ENCODE measurements at regions not wholly inside any gene's neighbourhood (a gene's known extent, or its start where the extent isn't known, plus 50 kb on each side); places are given as distances from the start of the nearest gene placed in this dataset.
"Not testable (repeated sequence)": the region's sequence is repeated elsewhere in the genome, so short reads cannot be mapped to it uniquely, and the experiment has no call there.

DNA sequence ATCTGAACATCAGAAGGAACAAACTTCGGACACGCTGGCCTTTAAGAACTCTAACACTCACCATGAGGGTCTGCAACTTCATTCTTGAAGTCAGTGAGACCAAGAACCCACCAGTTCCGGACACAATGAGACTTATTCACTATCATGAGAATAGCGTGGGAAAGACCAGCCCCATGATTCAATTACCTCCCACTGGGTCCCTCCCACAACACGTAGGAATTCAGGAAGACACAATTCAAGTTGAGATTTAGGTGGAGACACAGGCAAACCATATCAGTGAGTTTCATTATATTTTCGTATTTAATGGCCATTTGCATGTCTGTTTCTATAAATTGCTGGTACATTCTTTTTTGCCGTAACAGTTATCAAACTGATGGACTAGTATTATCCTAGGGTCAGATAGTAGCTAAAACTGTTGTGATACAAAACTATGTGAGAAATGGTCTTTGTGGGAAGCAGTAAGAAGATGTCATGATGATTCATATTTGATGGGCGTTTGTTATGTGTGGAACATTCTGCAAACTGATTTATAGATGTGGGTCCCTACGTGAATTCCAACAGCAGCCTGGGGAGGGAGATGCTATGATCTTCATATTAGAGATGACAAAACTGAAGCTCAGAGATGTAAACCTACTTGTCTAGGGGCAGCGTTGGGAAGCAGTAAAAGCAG, 282.4 kb upstream of the TMEM132C start:
- no peak for DNase-seq

DNA sequence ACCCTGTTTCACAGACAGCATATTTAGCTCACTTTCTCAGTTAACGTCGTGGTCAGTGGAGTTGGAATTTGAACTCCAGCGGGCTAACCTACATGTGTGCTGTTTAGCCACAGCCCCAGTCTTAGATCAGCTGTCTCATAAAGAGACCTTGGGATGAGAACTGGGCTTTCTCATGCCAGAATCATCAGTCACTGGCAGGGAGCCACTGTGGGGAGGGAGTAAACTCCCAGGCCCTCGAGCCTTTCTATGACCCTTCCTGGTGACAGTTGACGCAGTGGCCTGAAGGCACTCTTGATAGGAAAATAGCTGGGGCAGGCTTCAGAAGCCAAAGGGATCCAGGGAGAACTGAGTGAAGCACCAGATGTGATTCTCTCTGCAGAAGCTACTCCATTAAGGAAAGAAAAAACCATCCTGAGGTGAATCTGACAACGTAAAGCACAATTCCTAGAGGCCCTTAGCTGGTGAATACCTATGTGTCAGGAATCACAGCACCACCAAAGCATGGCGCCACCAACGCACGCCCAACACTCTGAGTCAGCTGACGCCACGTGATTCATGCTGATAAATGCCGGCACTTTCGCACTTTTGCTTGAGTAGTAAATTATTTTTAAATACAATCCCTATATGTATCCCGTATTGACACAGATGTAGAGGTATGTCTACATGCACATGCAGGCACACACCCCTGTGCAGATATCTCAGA, 279.6 kb upstream of the TMEM132C start:
- no peak for DNase-seq

DNA sequence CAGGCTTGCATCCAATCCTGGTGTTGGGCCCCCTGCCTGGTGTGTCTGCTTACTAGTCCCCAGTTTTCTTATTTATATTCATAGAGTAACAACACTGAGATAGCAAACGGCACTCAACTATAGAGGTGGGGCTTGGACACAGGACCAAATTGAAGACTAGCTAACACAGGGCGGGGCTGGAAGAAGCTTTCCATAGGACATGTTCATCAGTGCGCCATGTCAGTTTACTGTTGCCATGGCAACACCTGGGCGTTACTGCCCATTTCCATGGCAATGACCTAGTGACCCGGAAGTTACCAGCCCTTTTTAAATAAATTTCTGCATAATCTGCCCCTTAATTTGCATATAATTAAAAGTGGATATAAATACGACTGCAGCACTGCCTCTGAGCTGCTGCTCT, 275.5 kb upstream of the TMEM132C start:
- DNase-seq: no peak

DNA sequence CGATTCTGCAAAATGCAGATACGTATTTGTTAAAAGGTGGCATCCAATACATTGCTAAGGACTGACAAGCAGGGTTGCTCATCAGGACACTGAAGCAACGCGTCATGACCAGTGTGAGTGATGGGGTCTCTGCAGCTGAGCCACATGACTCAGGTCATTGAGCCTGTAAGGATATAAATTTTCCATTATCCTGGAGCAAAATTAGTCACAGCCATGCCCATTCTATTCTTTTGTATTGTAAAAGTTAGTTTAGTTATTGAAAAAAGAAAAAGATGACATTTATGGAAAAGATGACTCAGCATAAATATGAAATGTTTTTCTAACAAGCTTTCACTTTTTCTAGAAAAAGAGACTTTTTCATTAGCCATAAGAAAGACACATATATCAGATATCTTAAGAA, 268.0 kb upstream of the TMEM132C start:
- no peak for DNase-seq

DNA sequence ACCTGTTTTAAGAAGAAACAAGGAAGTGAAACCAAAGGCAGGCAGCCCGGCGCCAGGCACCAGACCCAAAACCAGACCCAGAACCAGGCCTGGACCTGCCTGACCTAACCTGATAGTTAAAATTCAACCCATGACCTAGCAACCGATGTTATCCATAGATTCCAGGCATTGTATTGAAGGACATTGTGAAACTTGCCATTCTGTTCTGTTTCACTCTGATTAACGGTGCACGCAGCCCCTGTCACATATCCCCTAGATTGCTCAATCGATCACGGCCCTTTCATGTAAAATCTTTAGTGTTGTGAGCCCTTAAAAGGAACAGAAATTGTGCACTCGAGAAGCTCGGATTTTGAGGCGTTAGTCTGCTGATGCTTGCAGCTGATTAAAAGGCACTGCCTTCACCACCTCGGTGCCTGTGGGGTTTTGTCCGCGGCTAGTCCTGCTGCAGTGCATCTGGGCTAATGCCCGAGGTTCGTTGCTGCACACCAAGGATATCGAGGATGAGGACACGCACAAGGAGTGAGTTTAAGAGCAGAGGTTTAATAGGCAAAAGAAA, 262.5 kb upstream of the TMEM132C start:
- no peak for DNase-seq

DNA sequence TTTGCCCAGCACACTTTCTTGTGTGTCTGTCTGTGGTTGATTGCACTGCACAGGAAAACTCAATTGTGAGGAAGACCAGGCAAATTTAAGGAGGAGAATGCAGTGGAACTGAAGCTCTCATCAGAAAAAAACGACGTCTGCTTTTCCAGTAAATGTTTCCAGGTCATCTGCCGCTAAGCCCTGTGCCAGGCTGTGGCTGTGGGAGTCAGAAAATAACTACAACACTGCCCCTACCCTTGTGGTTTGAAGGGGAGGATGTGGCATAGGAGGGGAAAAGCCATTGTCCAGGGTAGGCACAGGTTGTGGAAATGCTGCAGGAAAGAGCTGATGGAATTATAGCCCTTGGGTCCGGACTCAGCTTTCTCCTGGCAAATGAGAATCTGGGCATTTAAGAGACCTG, 259.7 kb upstream of the TMEM132C start:
- DNase-seq: no peak

DNA sequence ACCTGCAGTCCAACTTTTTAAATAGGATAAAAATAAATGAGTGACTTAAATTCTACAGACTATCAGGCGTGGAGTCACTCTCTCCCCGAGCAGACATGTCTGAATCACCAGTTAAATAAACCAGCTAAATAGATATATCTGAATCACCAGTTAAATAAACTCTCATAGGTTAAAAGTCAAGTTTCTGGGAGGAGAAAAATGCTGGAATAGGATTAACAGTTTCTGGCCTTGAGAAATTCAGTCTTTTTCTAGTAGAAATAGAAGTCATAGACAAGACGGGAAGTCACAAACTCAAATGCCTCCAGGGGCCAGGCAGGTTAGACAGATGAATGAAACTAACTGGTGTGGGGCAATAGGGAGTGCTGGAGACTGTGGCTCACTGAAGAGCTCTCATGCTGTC, 258.6 kb upstream of the TMEM132C start:
- DNase-seq: no peak

DNA sequence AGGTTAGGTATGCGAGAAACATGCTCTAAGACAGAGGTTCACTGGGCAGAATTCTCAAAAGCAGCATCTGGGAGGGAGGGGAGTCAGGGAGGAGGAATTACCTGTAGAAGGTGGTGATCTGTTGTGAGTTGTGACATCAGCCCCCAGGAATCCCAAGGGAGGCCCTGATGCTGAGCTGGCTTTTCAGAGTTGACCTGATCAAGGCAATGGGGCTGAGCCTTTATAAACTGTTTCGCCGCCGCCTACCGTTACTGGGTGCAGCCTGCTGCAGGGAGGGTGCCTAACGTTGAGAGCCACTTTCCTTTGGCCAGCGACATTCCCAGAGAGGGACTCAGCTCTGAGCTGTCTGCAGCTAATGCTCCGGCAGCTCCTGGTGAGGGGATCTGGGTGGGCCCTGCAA, 257.9 kb upstream of the TMEM132C start:
- DNase-seq: no peak

DNA sequence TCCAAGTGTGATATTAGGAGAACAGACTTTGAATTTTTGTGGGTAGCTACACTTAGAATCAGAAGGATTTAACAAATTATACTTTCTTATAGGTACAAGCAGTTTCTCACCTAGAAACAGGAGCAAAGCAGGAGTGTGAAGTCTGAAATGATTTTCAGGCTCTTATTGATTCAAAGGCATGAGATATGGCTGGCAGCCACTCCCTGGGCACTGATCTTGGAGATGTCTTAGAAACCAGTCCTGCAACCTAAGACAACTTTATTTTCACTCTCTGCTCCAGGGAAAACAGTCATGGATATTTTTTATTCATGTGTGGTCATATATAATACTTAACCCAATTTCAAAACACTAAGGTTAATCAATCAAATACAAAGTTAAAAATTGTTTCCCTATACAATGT, 254.9 kb upstream of the TMEM132C start:
- DNase-seq: no peak

DNA sequence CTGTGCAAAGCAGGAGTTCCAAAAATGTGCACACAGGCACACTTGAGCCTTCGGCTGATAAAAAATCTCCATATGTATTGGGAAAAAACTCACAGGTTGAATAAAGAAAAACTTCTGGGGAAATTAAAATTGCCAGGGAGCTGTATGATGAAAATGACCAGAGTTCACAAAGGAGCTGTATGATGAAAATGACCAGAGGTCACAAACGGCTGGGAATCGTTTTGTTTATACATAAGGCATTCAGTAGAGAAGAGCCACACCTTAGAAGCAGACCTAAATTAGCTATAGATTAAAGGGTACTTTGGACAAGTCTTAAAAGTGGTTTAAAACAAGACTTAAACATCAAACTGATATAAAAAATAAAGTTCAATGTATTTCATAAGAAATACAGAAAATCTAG, 251.7 kb upstream of the TMEM132C start:
- no peak for DNase-seq

DNA sequence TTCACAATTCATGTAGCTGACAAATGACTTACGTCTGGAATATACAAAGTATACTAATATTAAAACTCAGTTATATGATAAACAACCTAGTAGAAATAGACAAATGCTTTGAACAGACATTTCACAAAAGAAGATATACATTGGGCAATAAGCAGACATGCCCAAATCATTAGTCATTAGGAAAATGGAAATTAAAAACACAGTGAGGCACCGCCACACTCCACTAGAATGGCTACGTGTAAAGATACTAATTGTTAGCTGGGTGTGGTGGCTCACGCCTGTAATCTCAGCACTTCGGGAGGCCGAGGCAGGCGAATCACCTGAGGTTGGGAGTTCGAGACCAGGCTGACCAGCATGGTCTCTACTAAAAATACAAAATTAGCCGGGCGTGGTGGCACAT, 248.9 kb upstream of the TMEM132C start:
- DNase-seq: no peak

DNA sequence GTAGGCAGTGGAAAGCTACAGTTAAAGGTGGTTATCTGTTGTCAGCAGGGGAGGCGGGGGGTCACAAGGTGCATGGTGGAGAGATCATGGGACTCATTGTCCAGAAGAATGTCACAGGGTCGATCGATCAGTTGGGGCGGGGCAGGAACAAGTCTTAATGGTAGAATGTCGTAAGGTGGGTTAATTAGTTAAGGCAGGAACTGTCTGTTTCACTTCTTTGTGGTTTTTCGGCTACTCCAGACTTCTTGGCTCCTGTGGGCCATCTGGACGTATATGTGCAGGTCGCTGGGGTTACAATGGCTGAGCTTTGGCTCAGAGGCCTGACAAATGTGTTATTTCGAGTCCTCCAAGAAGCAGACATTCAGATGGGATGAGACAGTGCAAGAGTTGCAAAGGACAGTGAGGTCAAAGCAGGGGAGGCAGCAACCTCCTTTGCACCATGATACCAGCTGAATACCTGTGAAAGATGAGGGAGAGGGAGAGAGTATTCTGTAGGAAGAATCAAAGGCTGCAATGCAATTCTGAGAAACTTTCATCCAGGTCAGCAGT, 246.9 kb upstream of the TMEM132C start:
- DNase-seq: no peak

DNA sequence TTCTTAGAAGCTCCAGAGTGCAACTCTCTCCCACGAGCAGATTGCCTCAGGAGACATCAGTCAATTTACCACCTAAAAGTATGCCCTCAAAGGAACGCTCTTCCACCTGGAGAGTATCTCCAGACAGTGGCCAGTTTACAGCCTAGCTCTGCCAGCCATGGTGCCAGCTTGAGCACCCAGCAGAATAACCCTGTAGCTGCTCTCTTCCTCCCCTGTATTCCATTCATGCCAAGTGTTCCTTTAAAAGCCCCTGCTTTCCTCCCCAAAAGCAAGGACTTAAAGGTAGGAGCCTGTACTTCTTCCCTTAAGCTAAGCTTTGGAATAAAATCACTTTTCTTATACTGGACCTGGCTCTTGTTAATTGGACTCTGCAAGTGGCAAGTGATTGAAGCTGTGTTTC, 245.4 kb upstream of the TMEM132C start:
- DNase-seq: no peak

DNA sequence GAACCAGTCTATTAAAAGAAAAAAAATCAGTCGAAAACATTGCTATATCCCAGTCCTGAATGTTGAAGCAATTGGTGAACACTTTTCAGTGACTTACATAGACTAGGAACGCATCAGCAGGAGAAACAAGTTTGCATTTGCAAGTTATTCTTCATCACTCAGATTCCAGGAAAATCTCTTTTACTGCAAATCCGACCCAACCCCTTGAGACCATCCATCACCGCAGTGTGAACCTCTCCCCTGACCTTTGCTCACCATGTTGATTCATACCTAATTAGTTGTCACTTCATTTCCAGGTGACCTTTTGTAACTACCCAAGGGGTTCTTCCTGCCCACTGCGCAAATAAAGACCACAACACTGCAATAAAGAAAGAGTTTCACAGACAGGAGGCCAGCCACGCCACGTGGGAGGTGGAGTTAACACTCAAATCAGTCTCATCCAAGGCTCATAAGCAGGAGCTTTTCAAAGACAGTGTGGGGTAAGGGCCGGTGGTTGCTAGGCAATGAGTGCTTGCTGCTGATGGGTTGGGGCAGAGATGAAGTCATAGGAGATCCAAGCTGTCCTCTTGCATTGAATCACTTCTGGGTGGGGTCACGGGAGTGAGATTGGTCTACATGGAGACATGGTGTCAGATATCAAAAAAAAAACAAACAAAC, 241.3 kb upstream of the TMEM132C start:
- no peak for DNase-seq

DNA sequence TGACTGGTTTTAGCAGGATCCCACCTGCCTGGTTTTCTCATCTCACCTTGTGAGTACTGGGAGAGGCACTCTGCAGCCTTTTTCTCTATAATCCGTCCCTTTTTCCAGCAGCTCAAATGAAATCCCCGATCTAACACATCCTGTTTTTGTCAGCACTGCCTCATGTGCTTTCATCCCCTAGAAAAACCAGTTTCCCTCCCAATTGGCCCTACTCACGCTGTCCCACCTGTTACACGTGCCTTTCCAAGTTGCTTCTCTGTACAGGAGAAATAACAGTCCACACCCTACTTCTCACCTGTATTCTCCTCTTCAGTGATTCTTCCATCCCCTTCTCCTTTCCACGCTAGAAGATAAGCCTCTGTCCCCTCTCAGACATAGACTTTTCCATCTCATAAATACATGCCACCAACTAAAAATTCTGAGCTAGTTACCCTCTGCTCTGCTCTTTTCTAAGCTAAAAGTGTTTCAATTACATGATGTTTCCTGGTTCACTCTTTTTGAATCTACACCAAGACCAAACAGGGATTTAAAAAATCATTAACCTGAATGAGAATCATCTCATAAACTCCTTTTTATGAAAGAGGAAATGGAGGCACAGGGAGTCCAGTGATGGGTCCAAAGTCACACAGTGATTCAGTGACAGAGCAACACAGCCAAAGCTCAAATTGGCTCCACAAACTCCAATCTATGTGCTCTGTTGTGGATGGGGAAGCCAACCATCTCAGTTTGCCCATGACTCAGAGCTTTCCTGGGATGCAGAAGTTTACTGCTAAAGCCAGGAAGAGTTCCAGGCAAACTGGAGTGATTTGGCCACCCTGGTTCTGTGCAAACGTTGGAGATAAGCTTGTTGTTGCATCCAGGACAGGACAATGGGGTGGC, 240.0 kb upstream of the TMEM132C start:
- no peak for DNase-seq

DNA sequence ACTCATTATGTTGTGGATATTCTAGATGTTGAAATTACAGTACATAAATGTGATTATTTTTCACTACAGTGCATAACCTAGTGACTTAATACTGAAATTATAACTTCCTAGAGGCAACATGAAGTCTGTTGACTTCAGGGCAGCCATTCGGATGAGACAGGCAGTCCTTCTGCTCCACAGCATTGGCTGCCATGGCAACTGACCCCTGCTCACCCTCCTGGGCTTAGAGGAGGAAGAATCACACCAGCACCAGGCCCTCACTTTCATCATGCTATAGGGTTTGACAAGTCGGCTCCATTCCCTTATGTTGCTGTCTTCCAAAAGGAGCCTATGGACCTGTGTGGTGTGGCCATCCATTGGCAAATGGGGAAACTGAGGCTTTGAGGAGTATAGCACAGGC, 233.5 kb upstream of the TMEM132C start:
- DNase-seq: no peak

DNA sequence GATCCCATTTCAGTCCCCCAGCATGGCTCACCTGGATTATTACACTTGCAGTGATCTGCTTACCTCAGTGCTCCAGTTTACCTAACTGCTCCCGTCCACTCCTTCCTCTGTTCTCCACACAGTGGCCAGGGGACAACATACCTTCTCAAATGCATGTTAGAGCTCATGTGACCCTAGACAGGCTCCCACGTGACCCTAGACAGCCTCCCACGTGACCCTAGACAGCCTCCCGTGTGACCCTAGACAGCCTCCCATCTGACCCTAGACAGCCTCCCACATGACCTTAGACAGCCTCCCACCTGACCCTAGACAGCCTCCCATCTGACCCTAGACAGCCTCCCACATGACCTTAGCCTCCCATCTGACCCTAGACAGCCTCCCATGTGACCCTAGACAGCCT, 226.0 kb upstream of the TMEM132C start:
- DNase-seq: no peak

DNA sequence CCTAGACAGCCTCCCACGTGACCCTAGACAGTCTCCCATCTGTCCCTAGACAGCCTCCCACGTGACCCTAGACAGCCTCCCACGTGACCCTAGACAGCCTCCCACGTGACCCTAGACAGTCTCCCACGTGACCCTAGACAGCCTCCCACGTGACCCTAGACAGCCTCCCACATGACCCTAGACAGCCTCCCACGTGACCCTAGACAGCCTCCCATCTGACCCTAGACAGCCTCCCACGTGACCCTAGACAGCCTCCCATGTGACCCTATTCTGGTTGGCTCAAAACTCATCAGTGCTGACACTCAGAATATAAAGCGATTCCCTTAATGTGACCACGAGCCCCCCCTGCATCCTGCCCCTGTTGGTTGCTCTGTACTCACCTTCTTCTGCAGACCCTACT, 224.7 kb upstream of the TMEM132C start:
- not testable (repeated sequence) for DNase-seq

DNA sequence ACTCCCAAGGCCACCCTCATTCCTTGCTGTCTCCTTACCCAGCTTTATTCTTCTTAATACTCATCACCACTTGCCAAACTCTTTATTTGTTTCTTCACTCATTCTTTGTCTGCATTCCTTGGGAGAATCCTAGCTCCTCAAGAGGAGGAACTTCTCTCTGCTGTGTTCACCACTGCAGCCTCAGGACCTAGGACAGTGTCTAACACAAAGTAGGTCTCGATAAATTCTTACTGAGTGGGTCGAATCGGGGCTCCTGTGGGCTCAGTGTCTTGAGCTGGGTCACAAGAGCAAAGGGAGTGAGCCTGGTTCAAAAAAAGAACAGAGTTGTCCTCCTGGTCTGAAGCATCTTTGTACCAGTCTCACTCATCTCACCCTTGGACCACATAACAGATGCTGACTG, 224.1 kb upstream of the TMEM132C start:
- no peak for DNase-seq

DNA sequence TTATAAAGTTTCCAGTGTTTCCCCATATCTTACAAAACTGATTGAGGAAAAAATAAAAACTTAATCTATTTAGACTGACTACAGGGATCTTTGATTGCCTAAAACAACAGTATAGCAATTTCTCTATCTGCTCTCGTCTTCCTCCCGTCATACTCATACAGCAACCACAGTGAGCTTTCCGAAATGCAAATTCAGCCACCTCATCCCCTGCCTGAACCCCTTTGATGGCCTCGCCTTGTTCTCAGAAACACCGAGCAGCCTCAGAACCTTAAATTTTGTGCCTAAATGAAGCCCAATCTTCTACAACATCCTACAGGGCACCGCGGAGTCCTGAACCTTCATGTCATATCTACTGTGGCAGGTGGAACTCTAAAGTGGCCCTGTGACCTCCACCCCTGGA, 223.7 kb upstream of the TMEM132C start:
- no peak for DNase-seq

DNA sequence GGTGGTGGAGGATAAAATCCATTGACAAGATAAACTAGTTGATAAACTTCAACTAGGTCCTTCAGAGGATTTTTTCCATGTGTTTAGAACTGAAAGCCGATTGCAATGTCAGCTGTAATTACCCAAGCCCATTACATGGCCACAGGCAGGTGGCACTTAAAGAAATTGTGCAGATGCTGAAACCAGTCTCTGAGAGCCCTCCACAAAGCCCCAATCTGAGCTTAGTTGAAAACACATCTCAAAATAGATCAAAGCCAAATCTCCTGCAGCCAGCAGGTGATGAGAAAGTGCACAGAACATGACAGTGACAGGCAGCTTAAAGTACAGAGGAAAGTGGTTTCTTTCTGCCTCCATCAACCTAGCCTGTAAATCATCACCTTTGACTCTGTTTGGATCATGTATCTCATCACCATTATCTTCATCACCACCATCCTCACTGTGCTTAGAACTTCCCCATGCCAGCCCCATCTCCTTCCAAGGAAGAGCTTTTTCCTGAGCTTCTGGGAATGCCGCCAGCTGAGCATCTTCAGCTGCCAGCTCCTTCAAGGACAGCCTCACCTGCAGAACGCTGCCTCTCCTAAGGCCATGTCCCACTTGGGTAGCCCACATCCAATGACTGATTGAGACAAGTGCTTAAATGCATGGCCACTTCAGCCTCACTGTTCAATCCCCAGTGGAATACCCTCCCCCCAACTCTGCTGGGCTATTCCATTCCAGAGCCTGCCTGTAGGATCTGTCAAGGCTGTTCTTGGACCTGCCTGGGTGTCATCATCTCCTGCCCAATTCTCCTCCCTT, 219.5 kb upstream of the TMEM132C start:
- no peak for DNase-seq

DNA sequence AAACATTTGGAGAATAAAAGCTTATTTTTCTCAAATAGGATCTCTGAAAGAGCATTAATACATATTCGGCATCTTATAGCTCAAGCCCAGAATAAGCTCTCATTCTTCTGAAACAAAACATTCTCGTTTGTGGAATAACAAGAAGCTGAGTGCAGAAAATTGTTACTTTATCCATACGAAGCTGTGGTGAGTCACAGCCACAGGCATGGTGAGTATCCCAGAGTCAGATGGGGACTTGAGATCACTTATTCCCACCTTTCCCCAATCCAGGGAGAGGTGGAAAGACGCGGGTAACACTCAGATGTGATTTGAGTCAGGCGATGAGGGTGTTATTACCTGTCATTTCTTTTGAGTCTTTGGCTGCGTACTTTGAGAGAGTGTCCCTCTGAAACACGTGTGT, 214.6 kb upstream of the TMEM132C start:
- DNase-seq: no peak
